ENCODE measurements at regions not wholly inside any gene's neighbourhood (a gene's known extent, or its start where the extent isn't known, plus 50 kb on each side); places are given as distances from the start of the nearest gene placed in this dataset.

- TF ChIP-seq GLIS3 (CRISPR knock-in tag; IDR thresholded peaks at IDR 0.05) (no peak), PATZ1 (CRISPR knock-in tag; IDR thresholded peaks at IDR 0.05; ENCODE audit: borderline replicate concordance) (no peak), CSRNP3 (CRISPR knock-in tag; IDR thresholded peaks at IDR 0.05) (no peak), TCF4 (CRISPR knock-in tag; IDR thresholded peaks at IDR 0.05; ENCODE audit: borderline replicate concordance) (no peak), OSR1 (CRISPR knock-in tag; IDR thresholded peaks at IDR 0.05) (no peak), TSHZ2 (CRISPR knock-in tag; IDR thresholded peaks at IDR 0.05) (no peak), PPARA (CRISPR knock-in tag; IDR thresholded peaks at IDR 0.05; ENCODE audit: borderline replicate concordance) (no peak), POU6F1 (CRISPR knock-in tag; IDR thresholded peaks at IDR 0.05; ENCODE audit: borderline replicate concordance, low read depth) (no peak), ZNF565 (CRISPR knock-in tag; conservative IDR thresholded peaks at IDR 0.05; ENCODE audit: low read depth) (no peak), TOX (CRISPR knock-in tag; IDR thresholded peaks at IDR 0.05; ENCODE audit: borderline replicate concordance) (no peak), ZFP30 (CRISPR knock-in tag; IDR thresholded peaks at IDR 0.05) (no peak), RARB (CRISPR knock-in tag; IDR thresholded peaks at IDR 0.05) (no peak), CREB5 (CRISPR knock-in tag; IDR thresholded peaks at IDR 0.05; ENCODE audit: low read depth) (no peak), ZNF70 (CRISPR knock-in tag; IDR thresholded peaks at IDR 0.05) (no peak), ARNTL (CRISPR knock-in tag; IDR thresholded peaks at IDR 0.05; ENCODE audit: borderline replicate concordance, low read depth) (no peak), ISL1 (CRISPR knock-in tag; IDR thresholded peaks at IDR 0.05) (no peak), ZFP3 (CRISPR knock-in tag; IDR thresholded peaks at IDR 0.05) (no peak), SNAI2 (CRISPR knock-in tag; IDR thresholded peaks at IDR 0.05) (no peak)
- ATAC-seq, result no peak
These were observed 342.1 kb downstream of the PHF14 start for GRCh38 chr7:11315666-11316258.

- no peak for ATAC-seq
- no peak for TF ChIP-seq ZFP3 (CRISPR knock-in tag; IDR thresholded peaks at IDR 0.05)
- TF ChIP-seq RARB (CRISPR knock-in tag; IDR thresholded peaks at IDR 0.05), result no peak
- TF ChIP-seq ZNF70 (CRISPR knock-in tag; IDR thresholded peaks at IDR 0.05), result no peak
- no peak for TF ChIP-seq POU6F1 (CRISPR knock-in tag; IDR thresholded peaks at IDR 0.05; ENCODE audit: borderline replicate concordance, low read depth)
- TF ChIP-seq PPARA (CRISPR knock-in tag; IDR thresholded peaks at IDR 0.05; ENCODE audit: borderline replicate concordance), result no peak
- no peak for TF ChIP-seq ESRRG (CRISPR knock-in tag; IDR thresholded peaks at IDR 0.05)
- TF ChIP-seq ZC3H10 (CRISPR knock-in tag; IDR thresholded peaks at IDR 0.05), result no peak
These were observed 344.1 kb downstream of the PHF14 start for GRCh38 chr7:11317766-11318165.

All from SK-N-SH treated with all-trans-retinoic acid at 6 μM for 48 hours (cell line).